SKM-1 treated with dmso at 0.1 percent for 144 hours (cell line): ENCODE measurements at regions not wholly inside any gene's neighbourhood (a gene's known extent, or its start where the extent isn't known, plus 50 kb on each side); places are given as distances from the start of the nearest gene placed in this dataset.
"Not testable (repeated sequence)": the region's sequence is repeated elsewhere in the genome, so short reads cannot be mapped to it uniquely, and the experiment has no call there.

Source experiments
- DNase-seq: peaks from one replicate; lab custom pipeline; 2025; ENCODE audit not compliant: unreplicated experiment; lab: John Stamatoyannopoulos, UW

DNA sequence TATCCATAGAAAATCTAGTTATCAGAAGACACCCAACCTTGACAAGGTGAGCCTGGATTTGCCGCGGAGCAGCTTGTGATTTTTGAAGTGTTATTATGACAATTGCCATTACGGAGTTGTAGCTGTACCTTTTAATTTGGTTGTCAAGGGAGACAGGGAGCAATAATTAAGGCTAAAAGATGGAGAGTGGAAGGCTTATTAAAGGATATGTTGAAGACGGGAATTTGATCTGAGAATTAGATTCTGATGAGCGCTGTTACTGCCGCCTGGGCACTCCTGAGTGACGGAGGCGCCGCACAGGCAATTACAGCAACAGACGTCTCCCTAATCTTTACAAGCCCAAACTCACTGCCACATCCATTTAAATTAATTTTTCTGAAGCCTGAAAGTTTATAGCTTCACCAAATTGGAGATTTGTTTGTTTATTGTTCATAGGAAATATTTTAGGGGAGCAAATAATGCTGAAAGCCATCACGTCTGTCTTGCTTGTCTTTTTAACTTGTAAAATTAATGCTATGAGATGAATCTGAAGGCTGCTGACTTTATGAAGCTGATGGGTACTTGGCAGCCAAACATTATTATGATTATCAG, 475.0 kb upstream of the ADARB2 start:
- no peak for DNase-seq

DNA sequence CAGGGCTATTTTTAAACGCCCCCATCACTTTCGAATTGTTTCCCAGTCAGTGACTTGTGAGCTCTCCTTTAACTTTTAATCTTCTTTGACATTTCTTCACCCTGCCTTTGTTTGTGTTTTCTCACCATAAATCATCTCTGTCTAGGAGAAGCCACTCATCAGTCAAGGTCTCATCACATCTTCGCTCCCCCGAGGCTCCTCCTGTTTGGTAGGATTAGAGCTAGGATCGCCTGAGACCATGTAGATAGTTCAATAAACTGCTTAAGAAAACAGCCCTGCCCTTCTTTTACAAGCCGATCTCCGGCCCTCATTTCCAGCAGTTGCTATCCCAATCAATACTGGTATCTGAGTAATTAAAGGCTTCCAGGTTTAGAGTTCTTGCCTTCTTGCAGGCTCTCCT, 472.8 kb upstream of the ADARB2 start:
- DNase-seq, result no peak

DNA sequence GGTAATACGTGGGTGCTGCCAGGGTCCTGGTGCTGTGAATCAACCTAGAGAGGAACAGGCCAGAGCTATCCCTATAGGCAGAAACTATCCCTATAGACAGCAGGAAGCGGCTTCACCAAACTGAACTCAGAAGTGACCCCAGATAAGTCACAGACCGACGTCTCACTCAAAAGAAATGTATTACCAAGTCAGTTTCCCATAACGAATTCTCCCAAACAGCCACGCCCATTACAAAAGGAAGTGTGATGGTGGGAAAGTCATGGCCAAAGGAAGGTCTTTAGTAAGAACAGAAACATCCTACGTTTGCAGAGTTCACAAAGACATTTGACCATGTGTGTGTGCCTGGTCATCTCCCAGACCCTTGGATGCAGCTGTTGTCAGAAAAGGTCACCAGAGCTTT, 470.8 kb upstream of the ADARB2 start:
- no peak for DNase-seq

DNA sequence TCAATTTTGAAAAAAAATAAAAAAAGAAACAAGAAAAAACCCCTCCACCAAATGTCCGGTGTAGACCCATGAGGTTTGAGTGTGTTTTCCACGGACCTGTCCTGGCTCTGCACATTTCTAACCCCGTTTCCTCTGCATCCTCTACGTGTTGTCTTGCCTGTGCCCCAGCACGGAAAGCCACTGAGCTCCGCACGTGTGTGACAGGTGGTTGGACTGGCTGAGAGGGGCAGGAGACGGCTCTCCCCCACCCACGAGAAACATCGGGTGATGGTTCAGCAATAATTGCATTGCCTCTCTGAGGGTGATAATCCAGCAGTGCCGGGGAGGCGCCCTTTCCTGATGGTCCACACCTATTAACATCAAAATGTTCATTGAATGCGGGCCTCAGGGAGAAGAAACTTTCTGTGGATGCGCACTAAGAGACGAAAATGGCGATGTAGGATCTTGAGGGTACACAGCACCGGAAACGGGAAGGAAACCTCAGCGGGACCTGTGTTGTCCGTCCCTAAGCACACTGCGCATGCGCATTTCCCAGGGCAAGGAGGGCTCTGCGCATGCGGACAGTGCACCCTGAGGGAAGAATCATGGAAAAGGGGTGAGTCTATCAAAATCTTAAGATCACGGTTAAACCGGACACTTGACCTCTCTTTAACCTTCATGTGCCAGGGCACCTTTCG, 470.1 kb upstream of the ADARB2 start:
- DNase-seq, result no peak

DNA sequence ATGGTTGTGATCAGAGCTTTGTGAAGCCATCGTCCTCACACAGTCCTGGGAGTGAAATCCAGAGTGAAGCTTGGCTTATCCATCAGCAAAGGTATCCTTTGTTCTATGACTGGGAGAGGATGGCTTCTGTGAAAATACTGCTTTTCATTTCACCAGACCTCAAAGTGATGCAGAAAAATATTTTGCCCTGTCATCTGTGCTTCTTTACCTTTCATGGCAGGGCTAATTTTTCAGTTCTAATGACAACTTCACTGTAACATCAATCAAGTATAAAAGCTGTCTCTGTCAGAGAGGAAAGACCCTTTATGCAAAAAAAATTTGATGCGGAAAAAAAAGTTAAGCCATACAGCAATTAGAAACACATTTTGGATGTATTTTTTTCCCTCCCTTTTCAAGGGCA, 468.1 kb upstream of the ADARB2 start:
- DNase-seq, result no peak

DNA sequence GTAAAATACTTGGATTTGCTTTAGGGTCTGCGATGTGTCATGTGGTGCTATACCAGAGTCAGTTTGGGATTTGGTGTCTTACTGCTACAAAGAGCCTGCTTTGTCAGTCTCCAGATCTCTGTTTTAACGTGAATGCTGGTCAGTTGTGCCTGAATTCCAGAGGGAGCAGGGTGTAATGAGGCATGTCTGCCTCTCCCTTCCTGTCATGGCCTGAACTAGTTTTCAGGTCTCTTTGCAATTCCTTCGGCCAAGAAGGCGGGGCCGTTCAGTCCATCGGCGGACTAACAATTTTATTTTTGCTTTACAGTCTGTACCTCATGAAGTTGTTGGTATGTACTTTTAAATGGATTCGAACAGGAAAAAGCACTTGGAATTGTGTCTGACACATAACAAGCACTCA, 465.1 kb upstream of the ADARB2 start:
- DNase-seq, result no peak

DNA sequence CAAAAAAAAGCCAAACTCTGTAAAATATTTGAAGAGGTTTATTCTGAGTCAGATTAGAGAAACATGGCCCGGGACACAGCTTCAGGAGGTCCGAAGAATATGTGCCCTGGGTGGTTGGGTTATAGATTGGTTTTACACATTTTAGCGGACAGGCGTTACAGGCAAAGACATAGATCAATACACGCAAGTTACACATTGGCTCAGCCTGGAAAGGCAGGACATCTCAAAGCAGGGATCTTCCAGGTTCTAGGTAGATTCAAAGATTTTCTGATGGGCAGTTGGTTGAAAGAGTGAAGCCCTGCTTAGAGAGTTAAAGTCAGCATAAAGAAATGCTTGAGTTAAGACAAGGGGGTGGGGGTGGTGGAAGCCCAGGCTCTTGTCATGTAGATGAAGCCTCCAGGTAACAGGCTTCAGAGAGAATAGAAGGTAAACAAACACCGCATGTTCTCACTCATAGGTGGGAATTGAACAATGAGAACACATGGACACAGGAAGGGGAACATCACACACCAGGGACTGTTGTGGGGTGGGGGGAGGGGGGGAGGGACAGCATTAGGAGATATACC, 464.3 kb upstream of the ADARB2 start:
- no peak for DNase-seq

DNA sequence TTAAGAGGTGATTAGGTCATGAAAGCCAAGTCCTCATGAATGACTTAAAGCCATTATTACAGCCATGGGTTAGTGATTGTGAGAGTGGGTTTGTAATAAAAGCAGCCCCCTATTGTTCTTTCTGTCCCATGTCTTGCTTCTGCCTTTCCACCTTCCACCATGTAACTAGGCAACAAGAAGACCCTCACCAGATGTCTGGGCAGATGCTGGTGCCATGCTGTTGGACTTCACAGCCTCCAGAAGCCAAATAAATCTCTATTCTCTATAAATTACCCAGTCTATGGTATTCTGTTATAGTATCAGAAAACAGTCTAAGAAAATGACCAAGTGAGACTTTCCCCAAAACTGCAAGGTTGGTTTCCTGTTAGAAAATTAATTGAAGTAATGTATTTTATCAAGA, 460.3 kb upstream of the ADARB2 start:
- DNase-seq, result no peak

DNA sequence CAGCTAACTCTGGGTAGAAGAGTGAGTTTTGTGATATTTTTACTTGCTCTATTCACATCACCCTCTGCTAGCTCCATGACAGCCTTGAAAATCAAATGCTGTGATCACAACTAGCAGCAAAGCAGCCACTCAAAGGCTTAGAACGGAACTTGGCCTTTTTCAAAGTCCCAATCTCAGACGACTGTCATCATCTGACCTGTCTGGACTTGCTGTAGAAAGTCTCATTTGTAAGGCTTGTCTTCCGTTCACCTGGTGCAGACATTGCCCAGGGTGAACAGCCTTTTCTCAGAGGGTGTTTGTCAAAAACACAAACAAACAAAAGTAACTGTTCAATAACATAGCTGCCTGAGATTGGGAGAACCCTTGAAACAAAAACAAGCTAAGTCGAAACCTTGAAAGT, 458.9 kb upstream of the ADARB2 start:
- DNase-seq, result no peak

DNA sequence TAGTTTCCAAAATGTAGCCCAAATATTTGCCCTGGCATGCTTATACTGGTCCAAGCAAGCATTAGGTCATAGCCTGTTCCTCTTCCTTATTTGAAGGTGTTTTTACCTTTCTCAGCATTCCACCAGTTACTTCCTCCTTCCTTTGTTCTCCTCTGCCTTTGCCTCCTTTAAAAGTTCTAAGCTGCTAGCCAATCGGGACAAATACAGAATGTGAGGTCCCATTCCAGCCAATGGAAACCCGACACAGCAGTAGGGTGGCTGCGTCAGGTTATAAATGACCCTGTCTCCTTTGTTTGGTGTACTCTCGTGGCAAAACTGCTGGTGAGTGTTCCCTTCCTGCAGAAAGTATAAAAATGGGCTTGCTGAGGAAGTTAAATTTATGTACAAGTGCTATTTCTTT, 452.0 kb upstream of the ADARB2 start:
- DNase-seq, result not testable (repeated sequence)

DNA sequence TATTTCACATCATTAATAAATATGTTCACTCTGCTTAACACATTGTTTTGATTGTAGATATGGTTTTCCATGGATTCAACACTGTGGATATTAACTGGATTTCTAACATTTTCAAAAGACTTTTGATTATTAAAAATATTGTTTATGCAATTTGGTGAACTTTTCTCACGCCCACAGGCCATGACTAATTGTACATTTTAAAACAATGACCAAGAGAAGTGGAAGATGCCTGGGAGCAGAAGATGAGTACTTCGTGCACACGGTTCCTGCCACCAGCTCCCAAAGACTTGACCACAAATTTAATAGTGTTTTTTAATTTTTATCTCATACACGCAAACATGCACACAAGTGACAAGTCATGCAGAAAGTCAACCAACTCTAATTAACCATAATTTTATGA, 451.0 kb upstream of the ADARB2 start:
- no peak for DNase-seq

DNA sequence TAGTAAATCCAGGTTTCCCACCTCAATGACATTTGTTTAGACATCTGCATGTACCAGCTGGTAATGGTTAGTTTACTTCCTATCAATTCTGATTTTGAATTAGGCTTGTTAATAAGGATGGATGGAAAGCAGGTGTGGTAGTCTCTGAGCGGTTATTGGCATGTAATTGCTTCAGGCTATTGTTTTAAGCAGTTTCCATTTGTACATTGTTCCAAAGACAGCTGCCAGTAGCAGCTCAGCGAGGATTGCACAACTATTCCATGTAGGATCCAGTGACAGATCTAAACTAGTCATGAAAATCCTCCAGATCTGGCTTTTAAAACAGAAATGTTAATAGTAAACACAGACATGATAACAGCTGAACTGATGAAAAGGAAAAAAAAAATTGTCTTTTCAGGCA, 436.0 kb upstream of the ADARB2 start:
- no peak for DNase-seq

DNA sequence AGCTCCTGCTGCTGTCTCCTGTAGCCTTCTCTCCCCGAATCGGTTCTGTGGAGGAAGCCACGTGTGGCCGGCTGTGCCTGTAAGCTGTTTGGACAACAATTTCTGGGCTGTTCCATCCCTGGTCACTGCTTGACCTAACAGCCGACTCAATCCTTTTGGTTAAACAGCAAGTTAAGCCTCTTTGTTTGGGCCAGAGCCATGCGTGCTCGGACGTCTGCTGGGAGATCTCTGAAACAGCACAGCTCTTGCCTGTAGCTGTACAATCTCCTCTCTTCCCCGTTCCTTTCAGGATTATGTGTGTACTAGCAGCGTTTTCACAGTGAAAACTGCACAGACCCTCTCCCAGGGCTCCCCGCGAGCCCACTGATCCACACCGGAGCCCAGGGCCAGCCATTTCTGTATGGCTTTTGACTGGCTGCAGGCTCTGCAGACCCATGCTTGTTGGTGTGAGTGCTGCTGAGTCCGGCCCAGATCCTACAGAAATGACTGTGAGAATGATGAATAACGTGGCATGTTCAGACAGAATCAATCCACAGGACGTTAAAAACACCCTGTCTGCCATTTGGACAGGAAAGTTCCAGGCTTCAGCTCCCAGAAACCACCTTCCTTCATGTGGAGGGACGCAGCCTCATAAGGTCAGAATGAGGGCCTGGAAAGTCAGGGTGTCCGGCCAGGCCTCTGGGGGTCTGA, 428.6 kb upstream of the ADARB2 start:
- no peak for DNase-seq

DNA sequence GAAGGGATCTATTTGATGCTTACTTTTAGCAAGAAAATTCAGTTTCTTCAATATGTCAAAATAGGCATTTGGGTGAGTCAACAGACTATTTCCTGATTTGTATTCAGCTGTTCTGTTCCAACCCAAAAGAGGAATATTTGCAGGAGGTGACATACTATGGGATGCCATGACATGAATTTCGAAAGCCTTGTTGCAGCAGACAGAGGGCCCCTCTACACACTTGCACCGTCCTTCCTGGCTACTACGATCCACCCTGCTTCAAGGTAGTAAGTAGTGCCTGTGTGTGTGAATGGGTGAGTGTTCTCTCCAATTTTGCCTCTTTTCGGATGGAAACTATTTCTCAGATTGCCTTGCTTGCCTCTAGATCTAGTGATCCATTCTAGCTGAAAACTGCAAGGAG, 413.0 kb upstream of the ADARB2 start:
- DNase-seq, result no peak

DNA sequence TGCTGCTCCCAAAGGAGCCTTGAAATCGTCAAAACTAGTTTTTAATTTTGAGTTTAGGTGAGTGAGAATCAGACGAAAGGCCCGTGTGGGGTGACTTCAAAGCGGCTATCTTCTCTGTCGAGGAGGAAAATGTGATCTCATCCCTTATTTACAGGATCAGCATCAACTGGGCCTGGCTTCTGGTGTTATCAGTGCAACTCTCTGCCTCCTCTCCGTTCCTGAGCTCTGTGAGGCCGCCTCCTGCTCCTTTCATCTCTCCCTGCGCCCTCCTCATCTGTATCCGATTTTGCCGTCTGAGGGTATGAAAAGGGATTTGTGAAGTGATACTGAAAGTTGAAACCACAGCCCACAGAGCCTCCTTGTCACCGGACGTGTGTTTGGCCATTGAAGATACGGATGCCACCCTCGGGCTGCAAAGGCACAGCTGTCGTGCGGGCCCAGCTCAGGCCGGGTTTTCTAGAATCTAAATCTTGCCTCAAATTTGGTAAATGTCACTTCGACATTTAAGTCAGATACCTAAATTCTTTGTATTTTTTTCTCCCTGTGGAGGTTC, 408.7 kb upstream of the ADARB2 start:
- no peak for DNase-seq

DNA sequence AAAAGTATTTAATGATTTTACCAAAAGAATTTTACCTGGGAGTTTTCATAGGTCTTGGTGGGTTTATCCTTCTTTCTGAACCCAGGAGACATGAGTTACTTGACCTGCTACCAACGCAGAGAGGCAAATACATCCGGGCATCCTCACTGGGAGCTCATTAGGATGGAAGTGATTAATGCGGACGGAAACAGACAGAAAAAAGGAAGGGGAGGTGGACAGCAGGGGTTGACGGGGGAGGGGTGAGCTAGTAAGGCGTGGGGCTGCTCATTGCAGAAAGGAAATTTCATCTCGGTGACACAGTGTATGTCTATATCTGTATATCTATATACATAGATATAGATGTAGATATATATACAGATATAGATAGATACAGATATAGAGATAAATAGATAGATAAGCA, 408.2 kb upstream of the ADARB2 start:
- no peak for DNase-seq

DNA sequence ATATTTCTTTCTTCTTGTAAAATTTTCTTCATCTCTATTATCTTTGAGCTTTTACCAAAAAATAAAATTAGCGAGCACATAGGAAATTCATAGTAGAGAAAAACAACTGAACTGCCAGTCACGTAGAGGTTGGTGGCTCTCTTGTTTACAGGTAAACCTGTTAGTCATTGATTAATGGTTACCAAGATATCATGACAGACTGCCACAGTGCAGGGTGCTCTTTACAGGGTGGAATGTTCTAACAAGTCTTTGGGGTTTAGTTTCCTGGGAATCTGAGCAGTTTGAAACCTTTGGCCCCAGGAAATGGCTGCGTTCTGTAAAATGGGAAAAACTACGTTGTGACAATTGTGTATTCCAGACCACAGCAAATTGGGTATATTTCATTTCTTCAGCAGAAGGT, 407.3 kb upstream of the ADARB2 start:
- no peak for DNase-seq

DNA sequence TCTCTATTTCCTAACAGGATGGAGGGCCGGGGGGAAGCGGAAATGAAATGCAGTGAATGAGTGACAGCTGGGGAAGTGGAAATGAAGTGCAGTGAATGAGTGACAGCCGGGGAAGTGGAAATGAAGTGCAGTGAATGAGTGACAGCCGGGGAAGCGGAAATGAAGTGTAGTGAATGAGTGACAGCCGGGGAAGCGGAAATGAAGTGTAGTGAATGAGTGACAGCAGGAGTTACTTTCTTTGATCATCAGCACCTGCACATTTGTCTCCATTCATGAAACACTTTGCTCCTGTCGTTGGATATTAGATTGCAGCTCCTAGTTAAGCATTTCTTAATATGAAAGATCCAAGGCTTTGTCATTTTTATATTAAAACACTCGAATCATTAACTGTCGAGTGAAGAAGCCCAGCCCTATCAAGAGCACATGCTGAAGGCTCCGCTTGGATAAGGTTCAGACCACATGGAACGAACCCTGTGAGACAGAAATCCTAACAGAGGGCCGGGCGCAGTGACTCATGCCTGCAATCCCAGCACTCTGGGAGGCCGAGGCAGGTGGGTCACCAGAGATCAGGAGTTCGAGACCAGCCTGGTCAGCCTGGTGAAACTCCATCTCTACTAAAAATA, 406.0 kb upstream of the ADARB2 start:
- no peak for DNase-seq

DNA sequence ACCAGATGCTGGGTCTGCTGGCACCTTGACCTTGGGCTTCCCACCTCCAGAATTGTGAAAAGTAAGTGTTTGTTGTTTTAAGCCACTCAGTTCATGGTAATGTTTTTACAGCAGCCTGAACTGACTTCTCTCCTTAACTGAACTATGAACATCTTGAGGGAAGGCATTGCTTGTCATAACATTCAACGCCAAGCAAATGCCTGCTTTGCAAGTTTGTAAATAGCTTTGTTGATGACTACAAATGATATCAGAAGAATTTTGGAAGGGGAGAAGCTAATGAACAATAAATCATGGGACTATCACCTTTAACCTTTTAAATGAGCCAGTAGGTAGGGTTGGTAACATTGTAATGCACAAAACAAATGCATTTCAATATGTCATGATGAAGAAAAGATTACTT, 402.4 kb upstream of the ADARB2 start:
- DNase-seq, result no peak

DNA sequence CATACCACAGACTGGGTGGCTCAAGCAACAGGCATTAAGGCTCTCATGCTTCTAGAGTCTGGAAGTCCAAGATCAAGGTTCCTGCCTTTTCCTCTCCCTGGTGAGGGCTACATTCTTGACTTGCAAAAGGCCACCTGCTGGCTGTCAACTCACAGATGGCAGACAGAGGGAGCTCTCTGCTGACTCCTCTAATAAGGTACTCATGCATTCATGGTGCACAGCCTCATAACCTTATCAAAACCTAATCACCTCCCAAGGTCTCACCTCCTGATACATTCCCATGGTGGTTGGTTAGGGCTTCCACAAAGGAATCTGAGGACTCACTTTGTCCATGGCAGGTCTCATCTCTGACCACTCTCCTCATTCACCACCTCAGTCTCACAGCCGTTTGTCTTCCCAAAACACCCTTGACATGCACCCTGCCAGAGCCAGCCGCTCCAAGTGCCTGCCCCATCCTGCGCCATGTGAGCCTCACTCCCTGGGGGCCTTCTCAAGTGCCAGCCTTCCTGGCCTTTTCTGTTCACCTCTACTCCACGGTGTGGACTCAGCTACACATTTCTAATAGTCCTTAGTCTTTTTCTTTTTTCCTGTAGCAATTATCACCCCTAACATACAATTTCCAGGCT, 400.3 kb upstream of the ADARB2 start:
- DNase-seq, result no peak

DNA sequence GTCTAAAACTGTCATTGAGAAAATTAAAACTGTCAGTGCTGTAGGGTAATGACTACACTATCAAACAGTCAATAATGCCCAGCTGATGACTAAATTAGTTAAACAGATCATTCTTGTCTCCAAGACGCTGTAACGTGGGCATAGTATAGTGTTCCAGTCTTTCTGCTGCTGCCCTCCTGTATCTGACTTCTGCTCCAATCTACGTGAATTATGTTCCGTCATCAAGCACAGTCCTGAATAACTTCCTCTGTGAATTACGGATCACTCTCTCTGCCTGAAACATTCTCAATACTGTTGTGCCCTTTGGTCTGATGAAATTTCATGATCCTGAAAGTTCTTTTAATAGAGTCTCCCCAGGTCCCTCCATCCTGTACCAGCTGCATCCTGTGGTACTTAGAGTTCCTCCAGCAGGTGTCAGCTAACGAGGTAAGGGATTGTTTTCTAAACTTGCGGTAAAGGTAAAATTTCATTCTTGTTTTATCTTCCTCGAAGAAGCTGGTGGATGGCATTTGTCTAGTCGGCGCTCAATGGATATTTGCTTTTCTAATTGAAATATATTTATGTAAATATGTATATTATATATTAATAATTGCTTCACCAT, 393.5 kb upstream of the ADARB2 start:
- no peak for DNase-seq
